HUES6 (cell line): ENCODE measurements at regions not wholly inside any gene's neighbourhood (a gene's known extent, or its start where the extent isn't known, plus 50 kb on each side); places are given as distances from the start of the nearest gene placed in this dataset.

Experiments used
- H3K27ac ChIP-seq: 2 replicates; pipeline ENCODE4 v1.7.0; 2013; ENCODE audit warnings: low read depth, mild to moderate bottlenecking, low read length, inconsistent platforms
- H3K27me3 ChIP-seq: 2 replicates; pipeline ENCODE4 v1.6.1; 2013; ENCODE audit warnings: low read length; ENCODE audit not compliant: control insufficient read depth, insufficient read depth
- H3K36me3 ChIP-seq: 2 replicates; pipeline ENCODE4 v1.6.1; 2013; ENCODE audit warnings: low read length; ENCODE audit not compliant: control insufficient read depth, insufficient read depth
- H3K4me1 ChIP-seq: 2 replicates; pipeline ENCODE4 v1.6.1; 2013; ENCODE audit warnings: low read length; ENCODE audit not compliant: control insufficient read depth, insufficient read depth
- H3K4me3 ChIP-seq: 2 replicates; pipeline ENCODE4 v1.5.1; 2013; ENCODE audit warnings: low read depth, low read length
- H3K9ac ChIP-seq: one replicate; pipeline ENCODE4 v1.6.1; 2013; ENCODE audit warnings: mild to moderate bottlenecking, low read length
- H3K9me3 ChIP-seq: 2 replicates; pipeline ENCODE4 v1.6.1; 2013; ENCODE audit warnings: low read depth, low read length; ENCODE audit not compliant: control insufficient read depth, insufficient read depth

DNA sequence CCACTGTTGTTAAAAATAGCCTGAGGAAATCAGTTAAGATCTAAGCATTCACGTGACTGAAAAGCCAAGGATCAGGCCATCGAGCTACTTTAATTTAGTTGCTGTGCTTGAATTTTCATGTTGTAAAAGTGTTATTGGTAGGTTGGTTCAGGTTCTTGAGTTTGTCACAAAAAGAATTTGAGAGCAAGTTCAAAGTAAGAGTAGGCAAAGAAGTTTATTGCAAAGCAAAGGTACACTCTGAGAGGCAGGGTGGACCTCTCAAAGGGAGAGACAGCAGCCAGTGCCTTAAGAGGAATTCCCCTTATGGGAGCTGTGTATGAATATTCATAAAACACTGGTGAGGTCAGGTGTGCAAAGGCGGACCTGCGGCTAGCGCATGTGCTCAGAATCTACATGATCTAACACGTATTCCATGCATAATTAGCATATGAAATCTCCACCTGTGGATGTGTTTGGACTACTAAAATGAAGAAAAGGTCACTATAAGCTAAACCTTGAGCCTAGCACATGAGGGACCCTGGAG, 236.5 kb downstream of the NDUFA10 start:
- no peak overlapping the region for H3K27ac ChIP-seq
- H3K4me3 ChIP-seq: no peak overlapping the region
- H3K4me1 ChIP-seq: no peaks in the 10 kb centered on the region
- peaks cover 7% of the 10 kb centered on the region for H3K9me3 ChIP-seq
- no peak overlapping the region for H3K9ac ChIP-seq
- H3K27me3 ChIP-seq: no peaks in the 10 kb centered on the region; the same call in 1 of the 2 replicates
- no peaks in the 10 kb centered on the region for H3K36me3 ChIP-seq

DNA sequence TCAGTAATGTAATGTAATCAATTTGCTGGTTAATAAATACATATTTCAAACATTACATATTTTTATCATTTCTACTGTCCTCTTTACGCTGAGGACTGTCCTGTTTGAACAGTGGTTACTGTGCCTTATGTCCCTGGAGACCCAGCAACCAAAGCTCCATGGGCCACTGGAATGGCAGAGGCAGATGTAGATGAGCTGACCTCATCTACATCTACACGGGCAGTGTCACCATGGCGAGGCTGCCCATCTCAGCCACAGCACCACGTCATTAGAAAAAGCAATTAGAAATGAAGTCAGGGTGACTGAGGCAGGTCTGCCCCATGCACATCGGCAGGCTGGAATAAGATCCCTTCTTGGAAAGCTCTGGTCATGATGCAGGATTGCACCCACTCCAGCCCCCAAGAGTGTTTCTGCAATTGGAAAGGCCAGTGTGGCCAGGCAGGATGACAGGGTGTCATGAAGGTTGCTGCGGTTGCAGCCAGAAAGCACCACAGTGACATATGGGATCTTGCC, 237.5 kb downstream of the NDUFA10 start:
- Histone ChIP-seq H3K9ac (no peak overlapping the region), H3K9me3 (peaks cover 7% of the 10 kb centered on the region), H3K4me3 (no peak overlapping the region), H3K36me3 (no peaks in the 10 kb centered on the region), H3K4me1 (no peaks in the 10 kb centered on the region), H3K27me3 (no peaks in the 10 kb centered on the region; the same call in 1 of the 2 replicates), H3K27ac (no peak overlapping the region)

DNA sequence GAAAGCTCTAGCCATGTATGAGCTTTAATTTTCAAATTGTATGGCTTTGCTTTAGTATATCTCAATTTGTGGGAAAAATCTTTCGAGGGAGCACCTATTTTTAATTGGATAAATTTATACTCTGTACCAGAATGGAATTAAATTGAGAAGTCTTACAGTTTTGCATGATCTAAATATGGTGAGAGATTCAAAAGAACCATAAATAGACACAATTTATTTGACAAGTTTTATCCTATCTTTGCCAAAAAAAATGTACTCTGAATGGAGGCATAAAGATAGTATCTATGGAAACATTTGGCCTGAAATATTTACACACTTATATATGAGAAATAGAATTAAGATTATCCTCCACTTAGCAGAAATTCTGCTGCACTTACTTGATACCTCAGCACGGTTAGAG, 238.4 kb downstream of the NDUFA10 start:
- Histone ChIP-seq H3K9ac (no peak overlapping the region), H3K9me3 (peaks cover 7% of the 10 kb centered on the region), H3K36me3 (no peaks in the 10 kb centered on the region), H3K27ac (no peak overlapping the region), H3K4me1 (no peaks in the 10 kb centered on the region), H3K27me3 (no peaks in the 10 kb centered on the region; the same call in 1 of the 2 replicates), H3K4me3 (no peak overlapping the region)

DNA sequence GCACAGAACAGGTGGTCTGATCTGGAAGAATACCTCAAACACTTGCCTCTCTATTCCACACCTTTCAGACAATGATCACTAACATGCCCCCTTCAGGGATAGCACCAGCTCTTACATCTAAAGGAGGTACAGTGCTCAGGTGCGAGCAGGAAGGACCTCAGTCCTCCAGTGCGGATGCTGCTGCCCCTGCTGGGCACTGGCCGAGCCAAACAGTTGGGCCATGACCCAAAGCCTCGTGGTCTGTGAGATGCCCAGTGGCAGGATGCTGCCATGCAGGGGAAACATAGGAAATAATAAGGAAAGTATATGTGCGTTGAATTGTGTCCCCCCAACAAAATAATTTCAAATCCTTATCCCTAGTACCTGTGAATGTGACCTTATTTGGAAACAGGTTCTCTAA, 243.7 kb downstream of the NDUFA10 start:
- Histone ChIP-seq H3K4me3 (no peak overlapping the region), H3K27me3 (peaks cover 7% of the 10 kb centered on the region; the same call in 1 of the 2 replicates)

DNA sequence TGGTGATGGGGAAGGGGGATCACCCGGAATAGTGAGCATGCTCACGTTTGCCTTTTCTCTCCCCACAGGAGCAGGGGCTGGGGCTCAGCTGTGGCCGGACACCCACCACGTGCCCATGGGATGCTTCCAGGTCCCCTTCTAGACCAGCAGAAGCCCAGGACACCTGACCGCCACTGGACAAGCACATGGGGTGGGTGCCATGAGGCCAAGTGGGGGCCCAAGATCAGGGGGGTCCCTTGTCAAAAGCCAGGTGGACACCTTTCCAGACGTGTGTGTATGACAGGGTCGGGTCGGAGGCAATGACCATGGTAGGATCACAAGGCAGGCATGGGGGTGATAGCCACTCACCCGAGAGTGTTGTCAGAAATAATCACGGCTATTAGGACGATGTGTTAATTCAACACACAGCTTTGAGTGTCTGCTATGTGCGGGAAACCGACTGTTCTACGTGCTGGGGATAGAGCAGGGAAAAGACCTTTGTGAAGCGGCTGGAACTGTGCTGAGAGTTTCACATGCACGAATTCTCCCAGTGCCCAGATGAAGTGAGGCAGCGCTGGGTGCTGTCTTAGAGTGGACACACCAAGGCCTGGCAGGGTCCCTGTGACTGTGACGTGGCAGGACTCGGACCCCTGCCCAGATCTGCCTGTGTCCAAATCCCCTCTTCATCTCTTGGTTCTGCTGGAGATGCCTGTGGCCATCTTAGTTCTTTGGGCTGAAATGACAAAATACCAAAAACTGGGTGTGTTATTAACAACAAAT, 244.7 kb downstream of the NDUFA10 start:
- Histone ChIP-seq H3K4me3 (no peak overlapping the region), H3K4me1 (no peaks in the 10 kb centered on the region), H3K27ac (no peak overlapping the region), H3K27me3 (peaks cover 10% of the 10 kb centered on the region), H3K9me3 (no peaks in the 10 kb centered on the region), H3K36me3 (no peaks in the 10 kb centered on the region), H3K9ac (no peak overlapping the region)

More for the DNA sequence above, 243.7 kb downstream of the NDUFA10 start:
- Histone ChIP-seq H3K27ac (no peak overlapping the region), H3K36me3 (no peaks in the 10 kb centered on the region), H3K9me3 (peaks cover 7% of the 10 kb centered on the region), H3K9ac (no peak overlapping the region), H3K4me1 (no peaks in the 10 kb centered on the region)

DNA sequence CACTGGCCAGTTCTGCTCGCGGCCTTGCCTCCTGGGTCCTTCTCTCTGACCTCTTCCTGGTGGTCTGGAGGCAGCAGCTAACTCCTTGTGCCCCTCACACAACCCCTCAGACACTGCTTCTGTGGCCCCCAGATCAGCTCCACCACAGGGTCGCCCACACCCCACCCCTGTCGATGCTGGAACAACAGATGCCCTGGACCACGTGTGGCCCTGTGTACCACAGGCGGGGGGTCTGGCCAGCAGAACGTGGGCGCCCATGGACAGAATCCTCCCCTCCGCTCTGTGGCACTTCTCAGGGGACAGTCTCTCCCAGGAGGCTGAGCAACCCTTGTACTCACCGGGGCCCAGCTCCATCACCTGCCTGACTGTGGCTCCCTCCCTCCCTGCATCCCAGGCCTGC, 245.6 kb downstream of the NDUFA10 start:
- Histone ChIP-seq H3K27me3 (peaks cover 18% of the 10 kb centered on the region), H3K4me3 (no peak overlapping the region), H3K9me3 (no peaks in the 10 kb centered on the region), H3K27ac (no peak overlapping the region), H3K4me1 (no peaks in the 10 kb centered on the region), H3K9ac (no peak overlapping the region), H3K36me3 (no peaks in the 10 kb centered on the region)

DNA sequence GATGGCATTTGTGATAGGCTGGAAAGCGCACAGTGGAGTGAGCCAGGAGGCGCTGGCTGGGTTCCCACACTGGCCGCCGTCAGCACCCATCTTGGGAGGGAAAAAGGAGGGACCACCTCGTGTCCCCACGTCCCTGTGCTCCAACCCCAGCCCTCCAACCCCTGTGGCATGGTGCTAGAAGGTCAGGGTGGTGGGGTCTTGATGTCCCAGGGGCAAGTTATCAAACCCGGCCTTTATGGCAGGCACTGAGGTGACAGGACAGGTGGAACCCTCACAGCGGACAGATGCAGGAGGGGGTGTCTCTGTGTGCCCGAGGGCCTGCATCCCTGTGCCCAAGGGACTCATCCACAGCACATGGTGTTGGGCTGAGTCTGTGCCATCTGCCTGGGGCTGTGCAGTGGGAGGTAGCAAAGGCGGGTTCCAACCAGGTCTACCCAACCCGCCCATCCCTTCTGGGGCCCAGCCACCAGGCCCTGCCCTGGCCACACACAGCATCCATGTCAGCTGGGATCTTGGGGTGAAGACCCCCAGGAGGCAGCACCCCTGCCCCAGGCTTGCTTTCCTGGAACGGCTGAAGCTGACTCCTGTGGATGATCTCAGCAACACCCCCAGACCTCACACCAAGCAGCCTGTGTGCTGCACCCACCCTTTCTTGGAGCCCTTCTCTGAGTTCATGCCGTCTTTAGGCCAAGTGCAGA, 246.1 kb downstream of the NDUFA10 start:
- Histone ChIP-seq H3K4me1 (no peaks in the 10 kb centered on the region), H3K27ac (no peak overlapping the region), H3K9ac (no peak overlapping the region), H3K27me3 (peaks cover 18% of the 10 kb centered on the region), H3K4me3 (no peak overlapping the region), H3K9me3 (no peaks in the 10 kb centered on the region), H3K36me3 (no peaks in the 10 kb centered on the region)

DNA sequence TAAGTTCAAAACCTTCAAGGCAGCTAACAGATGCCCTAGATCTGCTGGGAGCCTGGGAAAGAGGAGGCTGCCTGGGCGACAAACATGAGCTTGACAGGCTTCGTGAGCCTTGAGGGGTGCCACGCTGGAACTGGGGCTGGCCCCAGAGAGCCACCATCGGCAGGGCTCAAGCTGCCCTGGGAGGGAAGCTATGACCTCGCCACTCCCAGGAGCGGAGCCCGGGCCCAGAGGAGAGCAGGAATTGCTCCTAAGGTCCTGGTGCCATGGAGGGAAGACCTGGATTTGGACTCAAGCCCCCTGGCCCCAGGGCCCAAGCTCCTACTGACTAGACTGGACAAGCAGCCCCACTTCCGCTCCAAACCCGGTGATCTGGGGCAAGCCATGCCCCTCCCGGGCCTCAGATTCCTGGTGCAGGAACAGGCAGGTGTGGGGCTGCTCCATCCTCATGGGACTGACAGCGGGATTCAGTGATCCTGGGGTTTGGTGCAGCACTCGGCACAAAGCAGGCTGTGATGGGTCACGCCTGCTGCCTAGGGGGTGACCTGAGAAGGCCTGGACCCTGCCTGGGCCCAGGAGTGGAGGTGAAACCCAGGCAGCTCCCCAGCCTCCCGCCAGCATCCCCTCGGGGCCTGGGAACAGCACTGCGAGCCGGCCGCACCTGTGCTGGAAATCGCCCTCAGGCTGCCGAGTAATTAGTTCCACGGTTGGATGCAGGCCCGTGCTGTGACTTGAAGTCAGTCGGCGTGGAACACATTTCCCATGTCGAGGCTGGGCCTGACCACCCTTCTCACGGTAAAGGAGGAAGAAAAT, 246.9 kb downstream of the NDUFA10 start:
- Histone ChIP-seq H3K4me1 (no peaks in the 10 kb centered on the region), H3K4me3 (no peak overlapping the region), H3K27ac (no peak overlapping the region), H3K9ac (no peak overlapping the region), H3K36me3 (no peaks in the 10 kb centered on the region), H3K9me3 (peaks cover 1% of the 10 kb centered on the region; the same call in 1 of the 2 replicates), H3K27me3 (peaks cover 22% of the 10 kb centered on the region)

DNA sequence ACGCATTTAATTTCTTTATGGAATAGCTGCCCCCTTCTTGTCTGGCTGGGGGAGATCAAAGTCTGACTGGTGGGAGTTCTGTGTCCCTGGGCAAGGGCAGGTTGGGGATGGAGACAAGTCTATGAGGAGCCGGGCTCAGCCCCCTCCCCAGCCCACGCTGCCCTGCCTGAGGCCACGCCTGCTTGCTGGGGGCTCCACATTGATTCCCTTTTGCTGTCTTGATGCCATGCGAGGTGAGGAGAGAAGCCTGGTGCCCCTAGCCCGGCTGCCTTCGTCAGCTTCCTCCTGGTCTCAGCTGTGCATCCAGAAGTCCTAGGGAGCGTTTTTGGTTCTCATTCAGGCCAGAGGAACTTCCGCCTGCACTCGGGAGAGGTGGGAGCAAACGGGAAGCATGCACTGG, 247.9 kb downstream of the NDUFA10 start:
- H3K36me3 ChIP-seq: no peaks in the 10 kb centered on the region

DNA sequence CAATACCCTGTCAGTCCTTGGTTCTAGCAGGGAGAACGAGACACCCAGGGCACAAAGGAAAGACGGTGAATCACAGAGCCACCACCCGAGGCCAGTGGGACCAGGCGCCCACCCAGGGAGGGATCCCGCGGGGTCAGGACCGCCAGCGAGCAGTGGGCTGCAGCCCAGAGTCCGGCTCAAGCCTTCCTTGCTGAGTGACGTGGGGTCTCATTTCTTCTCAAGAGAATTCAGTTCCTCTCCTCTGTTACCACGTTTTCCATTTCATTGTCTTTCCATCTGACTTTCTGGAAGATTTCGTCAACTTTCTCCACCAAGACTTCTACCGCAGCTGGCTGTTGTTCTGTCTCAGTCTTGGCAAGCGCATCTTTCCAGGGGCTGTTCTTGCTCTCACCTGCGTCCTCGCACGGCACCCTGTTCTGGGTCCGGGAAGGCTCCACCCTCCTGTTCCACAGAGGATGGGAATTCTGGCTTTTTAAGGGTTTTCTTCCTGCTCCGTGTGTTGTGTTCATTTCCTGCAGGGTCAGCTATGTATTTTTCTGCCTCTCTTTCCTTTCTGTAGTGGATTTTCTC, 248.6 kb downstream of the NDUFA10 start:
- no peak overlapping the region for H3K27ac ChIP-seq
- no peak overlapping the region for H3K4me3 ChIP-seq
- H3K4me1 ChIP-seq: no peaks in the 10 kb centered on the region
- no peaks in the 10 kb centered on the region for H3K36me3 ChIP-seq
- peaks cover 22% of the 10 kb centered on the region for H3K27me3 ChIP-seq
- H3K9me3 ChIP-seq: peaks cover 13% of the 10 kb centered on the region
- no peak overlapping the region for H3K9ac ChIP-seq

More for the DNA sequence above, 247.9 kb downstream of the NDUFA10 start:
- Histone ChIP-seq H3K9me3 (peaks cover 8% of the 10 kb centered on the region), H3K27me3 (peaks cover 22% of the 10 kb centered on the region), H3K27ac (no peak overlapping the region), H3K4me3 (no peak overlapping the region), H3K4me1 (no peaks in the 10 kb centered on the region), H3K9ac (no peak overlapping the region)
